KOPT-K1 (cell line): ENCODE measurements at regions not wholly inside any gene's neighbourhood (a gene's known extent, or its start where the extent isn't known, plus 50 kb on each side); places are given as distances from the start of the nearest gene placed in this dataset.
"Not testable (repeated sequence)": the region's sequence is repeated elsewhere in the genome, so short reads cannot be mapped to it uniquely, and the experiment has no call there.

ENCODE experiments used
- H3K27ac ChIP-seq: fragments of 200-600 bp; sonication (generic); 2 replicates; pipeline ENCODE4 v1.5.1; 2016; ENCODE audit warnings: antibody characterized with exemption, mild to moderate bottlenecking, low read depth, low read length; ENCODE audit not compliant: poor library complexity, severe bottlenecking
- H3K36me3 ChIP-seq: fragments of 200-600 bp; sonication (generic); 2 replicates; pipeline ENCODE4 v1.5.1; 2017; ENCODE audit warnings: antibody characterized with exemption, mild to moderate bottlenecking, low read length, moderate library complexity; ENCODE audit not compliant: insufficient read depth
- H3K9me3 ChIP-seq: fragments of 200-600 bp; sonication (generic); 2 replicates; pipeline ENCODE4 v1.5.1; 2017; ENCODE audit warnings: antibody characterized with exemption, low read length, mild to moderate bottlenecking; ENCODE audit not compliant: insufficient read depth, poor library complexity, severe bottlenecking

- H3K27ac ChIP-seq, H3K9me3 ChIP-seq: not testable (repeated sequence)
- H3K36me3 ChIP-seq, result peaks cover 43% of the 10 kb centered on the region
These were observed 52.3 kb downstream of the SEPTIN7 start for GRCh38 chr7:35853194-35853593.

GRCh38 chr7:35854311-35854710 lies 53.5 kb downstream of the SEPTIN7 start:
- H3K27ac ChIP-seq, result no peak overlapping the region
- H3K36me3 ChIP-seq, result peaks cover 36% of the 10 kb centered on the region
- no peaks in the 10 kb centered on the region for H3K9me3 ChIP-seq

GRCh38 chr7:35856175-35856574 lies 55.3 kb downstream of the SEPTIN7 start:
- Histone ChIP-seq H3K36me3 (peaks cover 36% of the 10 kb centered on the region), H3K27ac (no peak overlapping the region)

GRCh38 chr7:35860664-35861063 lies 59.8 kb downstream of the SEPTIN7 start:
- H3K36me3 ChIP-seq, result peaks cover 36% of the 10 kb centered on the region

More at GRCh38 chr7:35856175-35856574, 55.3 kb downstream of the SEPTIN7 start:
- H3K9me3 ChIP-seq, result no peaks in the 10 kb centered on the region

GRCh38 chr7:35865287-35865686 lies 64.4 kb downstream of the SEPTIN7 start:
- Histone ChIP-seq H3K36me3 (peaks cover 64% of the 10 kb centered on the region), H3K27ac (no peak overlapping the region), H3K9me3 (no peaks in the 10 kb centered on the region)

More at GRCh38 chr7:35860664-35861063, 59.8 kb downstream of the SEPTIN7 start:
- Histone ChIP-seq H3K9me3 (no peaks in the 10 kb centered on the region), H3K27ac (no peak overlapping the region)

DNA sequence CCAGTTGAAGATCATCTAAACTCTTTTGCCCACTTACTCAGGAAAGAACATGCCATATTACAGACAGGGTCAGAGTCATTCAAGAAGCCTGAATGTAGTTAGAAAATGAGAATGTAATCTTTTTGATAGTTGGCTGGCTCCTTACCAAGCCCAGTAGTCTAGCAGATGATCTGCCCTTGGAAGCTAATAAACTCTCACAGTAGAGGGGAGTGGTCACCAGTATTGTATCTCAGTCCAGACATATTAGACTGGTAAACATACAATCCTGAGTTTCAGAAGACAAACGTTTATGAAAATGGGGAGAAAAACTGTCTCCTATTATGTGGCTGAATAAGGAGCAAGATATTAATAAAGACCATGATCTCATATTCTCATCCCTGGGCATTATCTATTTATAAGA lies 65.3 kb downstream of the SEPTIN7 start:
- Histone ChIP-seq H3K27ac (no peak overlapping the region), H3K9me3 (no peaks in the 10 kb centered on the region), H3K36me3 (peaks cover 71% of the 10 kb centered on the region)

GRCh38 chr7:35869117-35869516 lies 68.3 kb downstream of the SEPTIN7 start:
- H3K36me3 ChIP-seq, result peaks cover 85% of the 10 kb centered on the region
- H3K27ac ChIP-seq, result not testable (repeated sequence)

GRCh38 chr7:35869810-35870209 lies 69.0 kb downstream of the SEPTIN7 start:
- no peaks in the 10 kb centered on the region for H3K9me3 ChIP-seq

More at GRCh38 chr7:35869117-35869516, 68.3 kb downstream of the SEPTIN7 start:
- not testable (repeated sequence) for H3K9me3 ChIP-seq

GRCh38 chr7:35871856-35872255 lies 71.0 kb downstream of the SEPTIN7 start:
- Histone ChIP-seq H3K27ac (no peak overlapping the region), H3K36me3 (peaks cover 77% of the 10 kb centered on the region), H3K9me3 (no peaks in the 10 kb centered on the region)

More at GRCh38 chr7:35869810-35870209, 69.0 kb downstream of the SEPTIN7 start:
- Histone ChIP-seq H3K36me3 (peaks cover 86% of the 10 kb centered on the region), H3K27ac (no peak overlapping the region)

- no peaks in the 10 kb centered on the region for H3K9me3 ChIP-seq
- H3K27ac ChIP-seq, result no peak overlapping the region
- H3K36me3 ChIP-seq, result peaks cover 69% of the 10 kb centered on the region
These were observed 74.0 kb downstream of the SEPTIN7 start for GRCh38 chr7:35874886-35875285.

GRCh38 chr7:35875292-35875691 lies 74.4 kb downstream of the SEPTIN7 start:
- no peak overlapping the region for H3K27ac ChIP-seq
- peaks cover 68% of the 10 kb centered on the region for H3K36me3 ChIP-seq

GRCh38 chr7:35878351-35878750 lies 77.5 kb downstream of the SEPTIN7 start:
- no peaks in the 10 kb centered on the region for H3K9me3 ChIP-seq
- H3K36me3 ChIP-seq, result peaks cover 76% of the 10 kb centered on the region

More at GRCh38 chr7:35875292-35875691, 74.4 kb downstream of the SEPTIN7 start:
- H3K9me3 ChIP-seq, result no peaks in the 10 kb centered on the region

GRCh38 chr7:35887430-35887829 lies 86.6 kb downstream of the SEPTIN7 start:
- H3K9me3 ChIP-seq, H3K27ac ChIP-seq: not testable (repeated sequence)
- peaks cover 92% of the 10 kb centered on the region for H3K36me3 ChIP-seq

More at GRCh38 chr7:35878351-35878750, 77.5 kb downstream of the SEPTIN7 start:
- no peak overlapping the region for H3K27ac ChIP-seq

DNA sequence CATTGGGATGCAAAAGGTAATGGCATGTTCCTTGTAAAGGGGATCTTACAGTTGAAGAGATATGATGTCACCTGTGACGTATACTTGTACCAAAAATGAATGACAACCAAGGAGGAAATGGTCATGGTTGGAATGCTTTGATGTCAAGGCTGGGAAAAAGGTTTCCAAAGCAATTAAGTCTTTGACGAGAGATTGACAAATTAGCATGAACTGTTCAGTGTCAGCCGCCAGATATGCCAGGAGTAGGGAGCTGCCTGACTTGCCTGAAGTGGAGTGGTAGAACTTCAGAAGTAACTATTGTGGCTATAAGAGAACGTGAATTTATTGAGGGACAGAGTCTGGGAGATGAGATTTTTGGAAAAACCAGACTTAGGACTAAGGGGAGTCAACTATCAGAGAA lies 88.1 kb downstream of the SEPTIN7 start:
- Histone ChIP-seq H3K27ac (no peak overlapping the region), H3K9me3 (no peaks in the 10 kb centered on the region), H3K36me3 (peaks cover 86% of the 10 kb centered on the region)

DNA sequence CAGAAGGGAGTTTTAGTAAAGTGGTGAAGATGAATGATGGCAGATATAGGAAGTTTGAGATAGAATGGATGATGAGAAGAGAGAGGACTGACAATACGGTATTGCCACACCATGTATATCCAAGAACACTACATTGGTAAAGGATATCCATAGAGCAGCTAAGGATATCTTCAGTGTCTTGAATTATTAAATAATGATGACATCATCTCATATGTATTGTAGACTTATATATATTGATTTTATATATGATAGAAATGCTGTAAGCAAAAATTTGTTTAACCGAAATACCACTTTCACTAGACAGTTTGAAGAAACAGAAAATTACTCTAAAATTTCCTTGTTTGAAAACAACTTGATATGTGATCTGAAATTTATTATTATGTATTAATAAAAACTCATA lies 89.0 kb downstream of the SEPTIN7 start:
- Histone ChIP-seq H3K36me3 (peaks cover 85% of the 10 kb centered on the region), H3K27ac (no peak overlapping the region), H3K9me3 (no peaks in the 10 kb centered on the region)

GRCh38 chr7:35891004-35891830 lies 90.4 kb downstream of the SEPTIN7 start:
- no peak overlapping the region for H3K27ac ChIP-seq
- no peaks in the 10 kb centered on the region for H3K9me3 ChIP-seq
- H3K36me3 ChIP-seq, result peaks cover 85% of the 10 kb centered on the region
